CD4-positive, alpha-beta T cell (primary cell): ENCODE measurements at regions not wholly inside any gene's neighbourhood (a gene's known extent, or its start where the extent isn't known, plus 50 kb on each side); places are given as distances from the start of the nearest gene placed in this dataset.
"Not testable (repeated sequence)": the region's sequence is repeated elsewhere in the genome, so short reads cannot be mapped to it uniquely, and the experiment has no call there.

ENCODE experiments used
- ATAC-seq: fragments of 200-7000 bp; cut with Tn5 transposase; one replicate; pipeline ENCODE4 v1.10.0; 2022; ENCODE audit warnings: mild to moderate bottlenecking; ENCODE audit not compliant: poor library complexity
- CTCF ChIA-PET: fragments of 350-600 bp; sonication (Branson Sonifier 250); formaldehyde crosslinking; loops from one replicate; lab custom pipeline; 2021; ENCODE audit warnings: antibody characterized with exemption, inconsistent platforms; lab: Charles Lee
- POLR2A ChIA-PET: fragments of 350-600 bp; sonication (Branson Sonifier 250); formaldehyde crosslinking; loops from one replicate; lab custom pipeline; 2021; ENCODE audit warnings: antibody characterized with exemption, inconsistent platforms; lab: Charles Lee
- DNase-seq, 14 experiments: peaks; one replicate each; pipeline ENCODE4 v3.0.0-alpha.2; 2013 to 2020; ENCODE audit warnings: mixed read lengths in 2 of 14
- H3K27ac ChIP-seq, 2 donors: one replicate each; pipeline versions ENCODE4 v1.5.1 to v1.7.0; 2013; ENCODE audit warnings: low read length in 2 of 2, low read depth in 1 of 2, mild to moderate bottlenecking in 1 of 2
- H3K27me3 ChIP-seq, 2 experiments: 1 replicate in 1 of 2; 2 replicates in 1 of 2; pipeline versions ENCODE4 v1.6.1 to v1.7.0; 2013; ENCODE audit warnings: low read length in 2 of 2, control low read depth in 1 of 2, mild to moderate bottlenecking in 1 of 2, moderate library complexity in 1 of 2; ENCODE audit not compliant: insufficient read depth in 2 of 2, control insufficient read depth in 1 of 2
- H3K36me3 ChIP-seq: one replicate; pipeline ENCODE4 v1.6.1; 2013; ENCODE audit warnings: low read length, control low read depth; ENCODE audit not compliant: insufficient read depth
- H3K4me1 ChIP-seq: one replicate; pipeline ENCODE4 v1.6.1; 2013; ENCODE audit warnings: low read length, control low read depth; ENCODE audit not compliant: insufficient read depth
- H3K4me3 ChIP-seq: one replicate; pipeline ENCODE4 v1.5.1; 2013; ENCODE audit warnings: mild to moderate bottlenecking, low read length, moderate library complexity
- H3K9me3 ChIP-seq, 2 experiments: 1 replicate in 1 of 2; 2 replicates in 1 of 2; pipeline versions ENCODE4 v1.6.1 to v1.7.0; 2013; ENCODE audit warnings: low read length in 2 of 2, mild to moderate bottlenecking in 2 of 2, control low read depth in 1 of 2, moderate library complexity in 1 of 2; ENCODE audit not compliant: control insufficient read depth in 1 of 2, insufficient read depth in 1 of 2
- H3K27ac Mint-ChIP-seq: one replicate; pipeline ENCODE4 v1.8.0; 2020; ENCODE audit warnings: mixed read lengths
- H3K27me3 Mint-ChIP-seq: one replicate; pipeline ENCODE4 v1.8.0; 2021; ENCODE audit warnings: mixed read lengths
- H3K36me3 Mint-ChIP-seq: one replicate; pipeline ENCODE4 v1.8.0; 2021; ENCODE audit warnings: low read depth, mixed read lengths
- H3K4me1 Mint-ChIP-seq: one replicate; pipeline ENCODE4 v1.8.0; 2021; ENCODE audit warnings: low read depth, mixed read lengths
- H3K4me3 Mint-ChIP-seq: one replicate; pipeline ENCODE4 v1.8.0; 2020; ENCODE audit warnings: mild to moderate bottlenecking, mixed read lengths
- H3K9me3 Mint-ChIP-seq: one replicate; pipeline ENCODE4 v1.8.0; 2020; ENCODE audit warnings: mixed read lengths
- intact Hi-C, 2 experiments: fragments of 100-400 bp; cut with DNase I in 1 of 2; cut with micrococcal nuclease in 1 of 2; formaldehyde crosslinking; loops; one replicate each; pipeline versions ENCODE4 v1.15.1 to v1.9.0; 2023 to 2025; cut with DNase I, micrococcal nuclease

GRCh38 chr21:10387692-10388450, 133.5 kb upstream of the TPTE start:
- POLR2A ChIA-PET, H3K27me3 Mint-ChIP-seq: not testable (repeated sequence)

GRCh38 chr21:10388625-10389024, 132.8 kb upstream of the TPTE start:
- POLR2A ChIA-PET: not testable (repeated sequence)

More at GRCh38 chr21:10387692-10388450, 133.5 kb upstream of the TPTE start:
- H3K4me3 Mint-ChIP-seq, H3K27ac Mint-ChIP-seq, ATAC-seq, H3K4me1 Mint-ChIP-seq, CTCF ChIA-PET, DNase-seq, intact Hi-C loops, H3K27me3 ChIP-seq, H3K36me3 Mint-ChIP-seq, H3K4me3 ChIP-seq, H3K4me1 ChIP-seq, H3K27ac ChIP-seq, H3K36me3 ChIP-seq, H3K9me3 Mint-ChIP-seq: not testable (repeated sequence)
- H3K9me3 ChIP-seq: peaks cover 32 to 34% of the 10 kb centered on the region in 2 experiments

GRCh38 chr21:10392301-10392700, 129.1 kb upstream of the TPTE start:
- H3K36me3 Mint-ChIP-seq, H3K27ac ChIP-seq, H3K4me3 ChIP-seq, H3K4me1 Mint-ChIP-seq, DNase-seq, H3K4me3 Mint-ChIP-seq, H3K4me1 ChIP-seq, H3K27me3 Mint-ChIP-seq, POLR2A ChIA-PET, H3K27me3 ChIP-seq, intact Hi-C loops, H3K36me3 ChIP-seq, CTCF ChIA-PET, ATAC-seq, H3K27ac Mint-ChIP-seq, H3K9me3 Mint-ChIP-seq: not testable (repeated sequence)
- H3K9me3 ChIP-seq: peaks cover 8 to 20% of the 10 kb centered on the region in 2 experiments

More at GRCh38 chr21:10388625-10389024, 132.8 kb upstream of the TPTE start:
- H3K36me3 Mint-ChIP-seq, H3K4me1 ChIP-seq, H3K36me3 ChIP-seq, H3K27me3 ChIP-seq, H3K4me3 ChIP-seq, H3K27me3 Mint-ChIP-seq, DNase-seq, H3K4me1 Mint-ChIP-seq, CTCF ChIA-PET, intact Hi-C loops, H3K27ac Mint-ChIP-seq, H3K4me3 Mint-ChIP-seq, H3K9me3 Mint-ChIP-seq, ATAC-seq, H3K27ac ChIP-seq: not testable (repeated sequence)
- H3K9me3 ChIP-seq: peaks cover 26 to 28% of the 10 kb centered on the region in 2 experiments

GRCh38 chr21:10395963-10396362, 125.4 kb upstream of the TPTE start:
- H3K4me1 ChIP-seq, H3K27me3 Mint-ChIP-seq, CTCF ChIA-PET, H3K27ac Mint-ChIP-seq, H3K27ac ChIP-seq, H3K4me3 ChIP-seq, DNase-seq, H3K36me3 ChIP-seq, ATAC-seq, H3K4me3 Mint-ChIP-seq, H3K36me3 Mint-ChIP-seq, intact Hi-C loops, H3K27me3 ChIP-seq, H3K9me3 Mint-ChIP-seq, POLR2A ChIA-PET, H3K4me1 Mint-ChIP-seq: not testable (repeated sequence)
- H3K9me3 ChIP-seq: peaks cover 3 to 36% of the 10 kb centered on the region in 2 experiments

- H3K27ac ChIP-seq, POLR2A ChIA-PET, H3K27me3 ChIP-seq, H3K9me3 Mint-ChIP-seq, H3K4me3 ChIP-seq, H3K36me3 Mint-ChIP-seq, ATAC-seq, H3K4me3 Mint-ChIP-seq, H3K4me1 ChIP-seq, DNase-seq, H3K27me3 Mint-ChIP-seq, CTCF ChIA-PET, H3K36me3 ChIP-seq, intact Hi-C loops, H3K4me1 Mint-ChIP-seq, H3K27ac Mint-ChIP-seq: not testable (repeated sequence)
- peaks cover 12 to 52% of the 10 kb centered on the region in 2 experiments for H3K9me3 ChIP-seq
Measured at GRCh38 chr21:10397495-10397915, 123.9 kb upstream of the TPTE start.

GRCh38 chr21:10398692-10399489, 122.5 kb upstream of the TPTE start:
- POLR2A ChIA-PET, H3K27ac Mint-ChIP-seq, H3K36me3 ChIP-seq: not testable (repeated sequence)

More at GRCh38 chr21:10398692-10399489, 122.5 kb upstream of the TPTE start:
- DNase-seq, H3K36me3 Mint-ChIP-seq, ATAC-seq, H3K27me3 Mint-ChIP-seq, H3K27me3 ChIP-seq, H3K27ac ChIP-seq, intact Hi-C loops, H3K4me3 ChIP-seq, H3K4me1 ChIP-seq, H3K4me1 Mint-ChIP-seq, H3K9me3 Mint-ChIP-seq, CTCF ChIA-PET, H3K4me3 Mint-ChIP-seq: not testable (repeated sequence)
- H3K9me3 ChIP-seq: peaks cover 17 to 66% of the 10 kb centered on the region in 2 experiments
